ENCODE measurements at regions not wholly inside any gene's neighbourhood (a gene's known extent, or its start where the extent isn't known, plus 50 kb on each side); places are given as distances from the start of the nearest gene placed in this dataset.

GRCh38 chr15:91795235-91795634, 58.3 kb upstream of the SLCO3A1 start:
- ATAC-seq = peak in 1 of 2 donors; percentile 60
- intact Hi-C loops (cut with DNase I; ENCODE audit: low total_unique reads) = no loop called here
- in situ Hi-C loops (cut with MboI; ENCODE audit: low sequenced_read_pairs in 4 of 4) = no loop called here
- Histone ChIP-seq H3K9me3 (no peaks in the 10 kb centered on the region), H3K4me3 (no peak overlapping the region), H3K36me3 (no peaks in the 10 kb centered on the region), H3K27me3 (no peaks in the 10 kb centered on the region), H3K27ac (peak overlapping the region in 1 of 4 donors; percentile 29), H3K4me1 (no peaks in the 10 kb centered on the region)
- DNase-seq = no peak
- no peak for TF ChIP-seq POLR2A (IDR thresholded peaks at IDR 0.05)
- TF ChIP-seq CTCF (IDR thresholded peaks at IDR 0.05 in 4 of 5, conservative IDR thresholded peaks at IDR 0.05 in 1 of 5) = no peak

GRCh38 chr15:91801836-91802534, 51.5 kb upstream of the SLCO3A1 start:
- H3K27me3 ChIP-seq = no peaks in the 10 kb centered on the region
- intact Hi-C loops (cut with DNase I; ENCODE audit: low total_unique reads) (no loop called here), in situ Hi-C loops (cut with MboI; ENCODE audit: low sequenced_read_pairs in 4 of 4) (no loop called here)
- H3K4me1 ChIP-seq = peaks cover 0 to 6% of the 10 kb centered on the region in 2 donors
- no peak overlapping the region for H3K4me3 ChIP-seq
- H3K36me3 ChIP-seq = no peaks in the 10 kb centered on the region
- no peak overlapping the region for H3K27ac ChIP-seq
- DNase-seq = no peak
- H3K9me3 ChIP-seq = no peaks in the 10 kb centered on the region
- TF ChIP-seq POLR2A (IDR thresholded peaks at IDR 0.05) = no peak
- no peak for TF ChIP-seq CTCF (IDR thresholded peaks at IDR 0.05 in 4 of 5, conservative IDR thresholded peaks at IDR 0.05 in 1 of 5)
- peak in 1 of 2 donors; percentile 44 for ATAC-seq

- in situ Hi-C loops (cut with MboI; ENCODE audit: low sequenced_read_pairs in 4 of 4) = no loop called here
- TF ChIP-seq CTCF (IDR thresholded peaks at IDR 0.05 in 4 of 5, conservative IDR thresholded peaks at IDR 0.05 in 1 of 5) (no peak), POLR2A (IDR thresholded peaks at IDR 0.05) (no peak)
- intact Hi-C loops (cut with DNase I; ENCODE audit: low total_unique reads) = no loop called here
- H3K4me3 ChIP-seq = no peak overlapping the region
- H3K27me3 ChIP-seq = no peaks in the 10 kb centered on the region
- peaks cover 0 to 6% of the 10 kb centered on the region in 2 donors for H3K4me1 ChIP-seq
- no peak for DNase-seq
- H3K9me3 ChIP-seq = no peaks in the 10 kb centered on the region
- H3K36me3 ChIP-seq = no peaks in the 10 kb centered on the region
- no peak overlapping the region for H3K27ac ChIP-seq
- no peak for ATAC-seq
These were observed 50.2 kb upstream of the SLCO3A1 start for GRCh38 chr15:91803260-91803659.

All from gastrocnemius medialis (tissue), 4 donors.